Erythroblast (primary cell): ENCODE measurements at regions not wholly inside any gene's neighbourhood (a gene's known extent, or its start where the extent isn't known, plus 50 kb on each side); places are given as distances from the start of the nearest gene placed in this dataset.

Experiments used
- GATA1 ChIP-seq: IDR thresholded peaks from 2 replicates; pipeline ENCODE4 v1.6.1; 2011; ENCODE audit warnings: low read depth, mild to moderate bottlenecking, control low read depth, low read length, moderate library complexity
- POLR2A ChIP-seq: IDR thresholded peaks from 2 replicates; pipeline ENCODE4 v1.6.1; 2011; ENCODE audit warnings: mild to moderate bottlenecking, low read length

- TF ChIP-seq POLR2A (no peak), GATA1 (no peak)
These were observed 56.6 kb upstream of the HK2 start for GRCh38 chr2:74777161-74777900.
